ENCODE measurements at regions not wholly inside any gene's neighbourhood (a gene's known extent, or its start where the extent isn't known, plus 50 kb on each side); places are given as distances from the start of the nearest gene placed in this dataset.
"Not testable (repeated sequence)": the region's sequence is repeated elsewhere in the genome, so short reads cannot be mapped to it uniquely, and the experiment has no call there.

- H3K4me1 ChIP-seq (ENCODE audit: insufficient read depth, low read length), result peaks cover 15% of the 10 kb centered on the region
- no peak overlapping the region for H3K27ac ChIP-seq (ENCODE audit: low read depth, low read length)
- no peaks in the 10 kb centered on the region for H4K20me1 ChIP-seq (ENCODE audit: insufficient read depth, low read length)
- no peak for TF ChIP-seq CTCF (IDR thresholded peaks at IDR 0.05; ENCODE audit: extremely low read depth, low read depth, low read length)
- no peak overlapping the region for H3K4me2 ChIP-seq (ENCODE audit: insufficient read depth, low read length)
- DNase-seq (ENCODE audit: insufficient read length, low spot score, missing footprints), result no peak
- no peak overlapping the region for H3K4me3 ChIP-seq (ENCODE audit: insufficient read depth, low read length)
- H3K27me3 ChIP-seq (ENCODE audit: insufficient read depth, low read length), result no peaks in the 10 kb centered on the region
- H2AFZ ChIP-seq (ENCODE audit: low read length), result no peak overlapping the region
- no peaks in the 10 kb centered on the region for H3K36me3 ChIP-seq (ENCODE audit: insufficient read depth, low read length)
- no peaks in the 10 kb centered on the region for H3K79me2 ChIP-seq (ENCODE audit: insufficient read depth, low read length)
- H3K9me3 ChIP-seq (ENCODE audit: low read depth, low read length), result no peaks in the 10 kb centered on the region
Observed at GRCh38 chr3:101117465-101117864, 124.2 kb upstream of the ABI3BP start.

GRCh38 chr3:101110295-101110694 is 117.1 kb upstream of the ABI3BP start:
- not testable (repeated sequence) for H3K27ac ChIP-seq (ENCODE audit: low read depth, low read length); H3K27me3 ChIP-seq (ENCODE audit: insufficient read depth, low read length); H3K4me2 ChIP-seq (ENCODE audit: insufficient read depth, low read length); H3K79me2 ChIP-seq (ENCODE audit: insufficient read depth, low read length); H3K9me3 ChIP-seq (ENCODE audit: low read depth, low read length); H4K20me1 ChIP-seq (ENCODE audit: insufficient read depth, low read length); DNase-seq (ENCODE audit: insufficient read length, low spot score, missing footprints); H2AFZ ChIP-seq (ENCODE audit: low read length); H3K36me3 ChIP-seq (ENCODE audit: insufficient read depth, low read length); H3K4me1 ChIP-seq (ENCODE audit: insufficient read depth, low read length); H3K4me3 ChIP-seq (ENCODE audit: insufficient read depth, low read length)

GRCh38 chr3:101104321-101104720 is 111.1 kb upstream of the ABI3BP start:
- Histone ChIP-seq H3K27me3 (ENCODE audit: insufficient read depth, low read length) (no peaks in the 10 kb centered on the region), H4K20me1 (ENCODE audit: insufficient read depth, low read length) (no peaks in the 10 kb centered on the region), H3K4me3 (ENCODE audit: insufficient read depth, low read length) (no peak overlapping the region), H3K27ac (ENCODE audit: low read depth, low read length) (no peak overlapping the region), H3K9me3 (ENCODE audit: low read depth, low read length) (no peaks in the 10 kb centered on the region), H3K79me2 (ENCODE audit: insufficient read depth, low read length) (no peaks in the 10 kb centered on the region), H3K4me2 (ENCODE audit: insufficient read depth, low read length) (no peak overlapping the region), H3K36me3 (ENCODE audit: insufficient read depth, low read length) (no peaks in the 10 kb centered on the region), H2AFZ (ENCODE audit: low read length) (no peak overlapping the region), H3K4me1 (ENCODE audit: insufficient read depth, low read length) (no peaks in the 10 kb centered on the region)
- no peak for DNase-seq (ENCODE audit: insufficient read length, low spot score, missing footprints)
- TF ChIP-seq CTCF (IDR thresholded peaks at IDR 0.05; ENCODE audit: extremely low read depth, low read depth, low read length), result no peak

- DNase-seq (ENCODE audit: insufficient read length, low spot score, missing footprints), result no peak
- Histone ChIP-seq H3K27me3 (ENCODE audit: insufficient read depth, low read length) (no peaks in the 10 kb centered on the region), H4K20me1 (ENCODE audit: insufficient read depth, low read length) (no peaks in the 10 kb centered on the region), H3K4me3 (ENCODE audit: insufficient read depth, low read length) (no peak overlapping the region), H3K4me1 (ENCODE audit: insufficient read depth, low read length) (no peaks in the 10 kb centered on the region), H2AFZ (ENCODE audit: low read length) (no peak overlapping the region), H3K79me2 (ENCODE audit: insufficient read depth, low read length) (no peaks in the 10 kb centered on the region), H3K9me3 (ENCODE audit: low read depth, low read length) (no peaks in the 10 kb centered on the region), H3K27ac (ENCODE audit: low read depth, low read length) (no peak overlapping the region), H3K4me2 (ENCODE audit: insufficient read depth, low read length) (no peak overlapping the region), H3K36me3 (ENCODE audit: insufficient read depth, low read length) (no peaks in the 10 kb centered on the region)
- no peak for TF ChIP-seq CTCF (IDR thresholded peaks at IDR 0.05; ENCODE audit: extremely low read depth, low read depth, low read length)
Observed at GRCh38 chr3:101102678-101103296, 109.6 kb upstream of the ABI3BP start.

Data from osteoblast (primary cell).